GM13976 (cell line): ENCODE measurements at regions not wholly inside any gene's neighbourhood (a gene's known extent, or its start where the extent isn't known, plus 50 kb on each side); places are given as distances from the start of the nearest gene placed in this dataset.

Source experiments
- DNase-seq: peaks from one replicate; pipeline ENCODE4 v3.0.0; 2012; ENCODE audit warnings: low spot score
- CTCF ChIP-seq: IDR thresholded peaks from 2 replicates; pipeline ENCODE4 v1.5.1; 2012; ENCODE audit warnings: borderline replicate concordance, mild to moderate bottlenecking; ENCODE audit not compliant: insufficient read depth; ENCODE audit errors: extremely low read depth, missing control alignments, control extremely low read depth
- in situ Hi-C: fragments of 300-500 bp; cut with MboI; formaldehyde crosslinking; loops from one replicate; pipeline ENCODE4 v1.12.0; 2022; ENCODE audit warnings: low sequenced_read_pairs, mixed read lengths, inconsistent platforms; ENCODE audit not compliant: unreplicated experiment

- in situ Hi-C loops = no loop called here
- DNase-seq = no peak
- no peak for TF ChIP-seq CTCF
These were observed 440.9 kb downstream of the NKX6-1 start for GRCh38 chr4:84058201-84058600.

DNA sequence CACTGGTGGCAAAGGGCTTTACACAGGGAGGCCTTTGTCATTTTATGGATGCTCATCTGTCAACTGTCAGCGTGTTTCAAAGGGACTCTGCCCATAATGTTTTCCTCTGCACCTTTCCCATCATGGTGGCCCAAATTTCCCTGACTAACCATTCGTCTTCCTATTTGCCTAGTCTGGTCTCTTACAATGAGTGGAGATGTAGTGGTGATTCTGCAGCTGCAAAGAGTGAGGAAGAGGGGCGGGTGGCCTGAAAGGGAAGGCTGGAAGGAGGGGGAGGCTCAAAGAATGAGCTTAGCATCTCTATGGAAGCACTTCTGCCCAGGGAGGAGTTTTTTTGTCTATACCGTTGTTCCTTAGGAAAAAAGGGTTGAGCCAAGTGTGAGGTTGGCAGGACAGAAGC lies 447.5 kb downstream of the NKX6-1 start:
- no peak for TF ChIP-seq CTCF
- DNase-seq = no peak
- in situ Hi-C loops = no loop called here

GRCh38 chr4:84051089-84051488 lies 448.0 kb downstream of the NKX6-1 start:
- no peak for TF ChIP-seq CTCF
- no peak for DNase-seq
- in situ Hi-C loops = no loop called here

DNA sequence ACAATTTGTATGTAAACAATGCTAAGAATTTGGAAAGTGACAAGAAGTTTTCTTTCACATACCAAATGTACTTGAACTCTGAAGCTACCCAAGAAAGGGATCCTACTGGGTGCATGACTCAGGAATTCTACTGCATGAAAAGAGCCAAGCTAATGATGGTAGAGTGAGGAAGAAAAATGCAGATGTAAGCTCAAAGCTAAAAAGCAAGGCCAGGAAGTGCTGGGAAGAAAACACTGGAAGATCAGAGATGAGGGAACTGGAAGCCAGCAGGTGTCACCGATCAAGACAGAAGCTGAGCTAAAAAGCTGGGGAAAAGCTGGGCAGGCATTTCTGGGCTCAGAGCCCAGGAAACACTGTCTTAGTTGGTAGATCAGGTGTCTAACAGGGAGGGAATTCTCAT lies 449.1 kb downstream of the NKX6-1 start:
- no peak for DNase-seq
- in situ Hi-C loops = no loop called here
- TF ChIP-seq CTCF = no peak

GRCh38 chr4:84046551-84046950 lies 452.5 kb downstream of the NKX6-1 start:
- TF ChIP-seq CTCF = no peak
- no peak for DNase-seq
- in situ Hi-C loops = no loop called here

DNA sequence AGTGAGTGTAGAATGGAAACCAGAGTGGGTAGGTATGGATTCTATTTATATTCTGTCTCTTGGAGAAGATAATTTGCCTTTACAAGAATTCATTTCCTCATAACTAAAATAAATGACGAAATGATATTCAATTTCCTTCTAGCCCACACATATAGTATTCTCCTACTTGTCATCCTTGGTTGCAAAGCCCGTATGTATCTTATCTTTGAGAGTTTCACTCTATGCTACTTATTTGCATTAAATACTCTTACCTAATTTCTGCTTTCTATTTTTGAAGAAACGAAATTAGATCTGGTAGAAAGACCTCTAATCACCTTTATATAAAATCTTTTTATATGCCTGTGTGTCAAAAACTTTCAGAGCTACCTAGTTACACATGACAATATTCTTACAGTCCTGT lies 457.7 kb downstream of the NKX6-1 start:
- in situ Hi-C loops = no loop called here
- no peak for TF ChIP-seq CTCF
- DNase-seq = no peak

- no peak for DNase-seq
- in situ Hi-C loops = no loop called here
- no peak for TF ChIP-seq CTCF
These were observed 463.5 kb downstream of the NKX6-1 start for GRCh38 chr4:84035568-84035967.
